HG02970 (cell line): ENCODE measurements at regions not wholly inside any gene's neighbourhood (a gene's known extent, or its start where the extent isn't known, plus 50 kb on each side); places are given as distances from the start of the nearest gene placed in this dataset.

Experiments used
- ATAC-seq: cut with Tn5 transposase; IDR thresholded peaks from one replicate; pipeline ENCODE4 v1.9.1; 2021; ENCODE audit warnings: mild to moderate bottlenecking, moderate library complexity, moderate number of reproducible peaks; ENCODE audit not compliant: unreplicated experiment, low FRiP score

- ATAC-seq = no peak
Observed at GRCh38 chr2:6423944-6424343, 441.8 kb downstream of the CMPK2 start.

- no peak for ATAC-seq
Observed at GRCh38 chr2:6425032-6425431, 440.7 kb downstream of the CMPK2 start.

- ATAC-seq = no peak
Observed at GRCh38 chr2:6429210-6429986, 436.3 kb downstream of the CMPK2 start.

GRCh38 chr2:6434438-6434837, 431.3 kb downstream of the CMPK2 start:
- ATAC-seq = no peak

- no peak for ATAC-seq
Observed at GRCh38 chr2:6441800-6442199, 423.9 kb downstream of the CMPK2 start.

- no peak for ATAC-seq
Observed at GRCh38 chr2:6442252-6442985, 423.3 kb downstream of the CMPK2 start.

- no peak for ATAC-seq
Observed at GRCh38 chr2:6443061-6443823, 422.5 kb downstream of the CMPK2 start.

GRCh38 chr2:6444514-6444913, 421.2 kb downstream of the CMPK2 start:
- no peak for ATAC-seq

- ATAC-seq = no peak
Observed at GRCh38 chr2:6445156-6445555, 420.6 kb downstream of the CMPK2 start.

- no peak for ATAC-seq
Observed at GRCh38 chr2:6446938-6447608, 418.6 kb downstream of the CMPK2 start.

GRCh38 chr2:6448893-6449292, 416.8 kb downstream of the CMPK2 start:
- ATAC-seq = no peak

- no peak for ATAC-seq
Observed at GRCh38 chr2:6449343-6449742, 416.4 kb downstream of the CMPK2 start.

GRCh38 chr2:6452702-6453481, 412.8 kb downstream of the CMPK2 start:
- no peak for ATAC-seq

- no peak for ATAC-seq
Observed at GRCh38 chr2:6454286-6454990, 411.3 kb downstream of the CMPK2 start.

GRCh38 chr2:6459138-6459537, 406.6 kb downstream of the CMPK2 start:
- no peak for ATAC-seq

GRCh38 chr2:6470518-6470917, 395.2 kb downstream of the CMPK2 start:
- ATAC-seq = no peak

GRCh38 chr2:6471419-6471818, 394.3 kb downstream of the CMPK2 start:
- no peak for ATAC-seq

GRCh38 chr2:6474161-6475140, 391.3 kb downstream of the CMPK2 start:
- no peak for ATAC-seq
